ENCODE measurements at regions not wholly inside any gene's neighbourhood (a gene's known extent, or its start where the extent isn't known, plus 50 kb on each side); places are given as distances from the start of the nearest gene placed in this dataset.
"Not testable (repeated sequence)": the region's sequence is repeated elsewhere in the genome, so short reads cannot be mapped to it uniquely, and the experiment has no call there.

GRCh38 chr18:64674694-64675093 lies 525.8 kb upstream of the LINC00305 start:
- Histone ChIP-seq H3K4me3 (ENCODE audit: low read depth, low read length) (no peak overlapping the region), H3K27me3 (ENCODE audit: control insufficient read depth, insufficient read depth, low read length) (no peaks in the 10 kb centered on the region), H3K36me3 (ENCODE audit: control insufficient read depth, insufficient read depth, low read length) (no peaks in the 10 kb centered on the region)
- DNase-seq (ENCODE audit: low read depth) (no peak), FAIRE-seq (no peak)
- TF ChIP-seq CTCF (IDR thresholded peaks at IDR 0.05; ENCODE audit: insufficient read depth, low read length, severe bottlenecking) = no peak

GRCh38 chr18:64671293-64671692 lies 522.4 kb upstream of the LINC00305 start:
- H3K27me3 ChIP-seq (ENCODE audit: control insufficient read depth, insufficient read depth, low read length); H3K4me3 ChIP-seq (ENCODE audit: low read depth, low read length); FAIRE-seq; DNase-seq (ENCODE audit: low read depth); H3K36me3 ChIP-seq (ENCODE audit: control insufficient read depth, insufficient read depth, low read length): not testable (repeated sequence)

- TF ChIP-seq CTCF (IDR thresholded peaks at IDR 0.05; ENCODE audit: insufficient read depth, low read length, severe bottlenecking) = no peak
- DNase-seq (ENCODE audit: low read depth) (no peak), FAIRE-seq (no peak)
- no peak overlapping the region for H3K4me3 ChIP-seq (ENCODE audit: low read depth, low read length)
- H3K27me3 ChIP-seq (ENCODE audit: control insufficient read depth, insufficient read depth, low read length) = no peaks in the 10 kb centered on the region
- no peaks in the 10 kb centered on the region for H3K36me3 ChIP-seq (ENCODE audit: control insufficient read depth, insufficient read depth, low read length)
Measured at GRCh38 chr18:64668461-64668962, 519.6 kb upstream of the LINC00305 start.

GRCh38 chr18:64663086-64663485 lies 514.2 kb upstream of the LINC00305 start:
- H3K4me3 ChIP-seq (ENCODE audit: low read depth, low read length) = no peak overlapping the region
- DNase-seq (ENCODE audit: low read depth) = no peak
- no peaks in the 10 kb centered on the region for H3K27me3 ChIP-seq (ENCODE audit: control insufficient read depth, insufficient read depth, low read length)
- no peak for TF ChIP-seq CTCF (IDR thresholded peaks at IDR 0.05; ENCODE audit: insufficient read depth, low read length, severe bottlenecking)
- FAIRE-seq = no peak
- H3K36me3 ChIP-seq (ENCODE audit: control insufficient read depth, insufficient read depth, low read length) = no peaks in the 10 kb centered on the region

GRCh38 chr18:64659196-64659595 lies 510.3 kb upstream of the LINC00305 start:
- no peak overlapping the region for H3K4me3 ChIP-seq (ENCODE audit: low read depth, low read length)
- no peak for TF ChIP-seq CTCF (IDR thresholded peaks at IDR 0.05; ENCODE audit: insufficient read depth, low read length, severe bottlenecking)
- no peaks in the 10 kb centered on the region for H3K36me3 ChIP-seq (ENCODE audit: control insufficient read depth, insufficient read depth, low read length)
- H3K27me3 ChIP-seq (ENCODE audit: control insufficient read depth, insufficient read depth, low read length) = no peaks in the 10 kb centered on the region
- DNase-seq (ENCODE audit: low read depth) (no peak), FAIRE-seq (no peak)

- Histone ChIP-seq H3K36me3 (ENCODE audit: control insufficient read depth, insufficient read depth, low read length) (no peaks in the 10 kb centered on the region), H3K4me3 (ENCODE audit: low read depth, low read length) (no peak overlapping the region), H3K27me3 (ENCODE audit: control insufficient read depth, insufficient read depth, low read length) (no peaks in the 10 kb centered on the region)
- DNase-seq (ENCODE audit: low read depth) = no peak
- FAIRE-seq = no peak
- no peak for TF ChIP-seq CTCF (IDR thresholded peaks at IDR 0.05; ENCODE audit: insufficient read depth, low read length, severe bottlenecking)
Measured at GRCh38 chr18:64653068-64653467, 504.2 kb upstream of the LINC00305 start.

Measured in bronchial epithelial cell (primary cell).